SK-N-MC (cell line): ENCODE measurements at regions not wholly inside any gene's neighbourhood (a gene's known extent, or its start where the extent isn't known, plus 50 kb on each side); places are given as distances from the start of the nearest gene placed in this dataset.

Experiments
- EZH2 ChIP-seq: fragments of 200-600 bp; sonication (generic); IDR thresholded peaks from one replicate; pipeline ENCODE4 v1.6.1; 2017; ENCODE audit warnings: antibody characterized with exemption
- POLR2AphosphoS5 ChIP-seq: IDR thresholded peaks from 2 replicates; pipeline ENCODE4 v1.6.1; 2012; ENCODE audit warnings: mild to moderate bottlenecking, low read depth, low read length, borderline replicate concordance

DNA sequence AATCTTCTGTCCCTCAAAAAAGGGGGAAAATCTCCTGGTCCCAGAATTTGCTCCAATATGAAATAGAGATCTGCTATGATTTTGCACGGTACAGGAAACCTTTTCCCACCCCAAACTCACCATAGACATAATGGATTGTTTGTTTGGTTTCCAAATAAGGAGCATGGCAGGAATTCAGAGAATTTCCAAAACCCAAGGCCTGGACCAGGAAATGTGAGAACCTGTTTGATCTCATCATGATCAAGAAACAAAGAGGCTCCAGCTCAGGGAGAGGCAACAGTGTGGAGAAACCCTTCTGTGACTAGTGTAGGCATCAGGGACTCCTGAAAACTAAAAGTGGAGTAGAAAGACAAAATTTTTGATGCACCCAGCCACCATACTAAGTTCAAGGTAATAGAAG is 1548.1 kb upstream of the LRRTM3 start:
- TF ChIP-seq EZH2 (no peak), POLR2AphosphoS5 (no peak)
